Activated CD4-positive, alpha-beta T cell treated with anti-CD3 and anti-CD28 coated beads, Interleukin-2, Interleukin-6, amounts not matched to agents 100 ng/mL and 50 ng/mL, durations not matched to agents 16 hours and 8 hours (primary cell): ENCODE measurements at regions not wholly inside any gene's neighbourhood (a gene's known extent, or its start where the extent isn't known, plus 50 kb on each side); places are given as distances from the start of the nearest gene placed in this dataset.
"Not testable (repeated sequence)": the region's sequence is repeated elsewhere in the genome, so short reads cannot be mapped to it uniquely, and the experiment has no call there.

Experiments used
- DNase-seq: peaks from one replicate; pipeline ENCODE4 v3.0.0-alpha.2; 2020

DNA sequence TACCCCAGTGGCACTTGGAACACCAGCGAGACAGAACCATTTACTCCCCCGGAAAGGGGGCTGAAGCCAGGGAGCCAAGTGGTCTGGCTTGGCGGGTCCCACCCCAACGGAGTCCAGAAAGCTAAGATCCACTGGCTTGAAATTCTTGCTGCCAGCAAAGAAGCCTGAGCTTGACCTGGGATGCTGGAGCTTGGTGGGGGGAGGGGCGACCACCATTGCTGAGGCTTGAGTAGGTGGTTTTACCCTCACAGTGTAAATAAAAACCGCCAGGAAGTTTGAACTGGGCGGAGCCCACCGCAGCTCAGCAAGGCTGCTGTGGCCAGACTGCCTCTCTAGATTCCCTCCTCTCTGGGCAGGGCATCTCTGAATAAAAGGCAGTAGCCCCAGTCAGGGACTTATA is 62.8 kb downstream of the RPS24 start:
- DNase-seq: not testable (repeated sequence)

DNA sequence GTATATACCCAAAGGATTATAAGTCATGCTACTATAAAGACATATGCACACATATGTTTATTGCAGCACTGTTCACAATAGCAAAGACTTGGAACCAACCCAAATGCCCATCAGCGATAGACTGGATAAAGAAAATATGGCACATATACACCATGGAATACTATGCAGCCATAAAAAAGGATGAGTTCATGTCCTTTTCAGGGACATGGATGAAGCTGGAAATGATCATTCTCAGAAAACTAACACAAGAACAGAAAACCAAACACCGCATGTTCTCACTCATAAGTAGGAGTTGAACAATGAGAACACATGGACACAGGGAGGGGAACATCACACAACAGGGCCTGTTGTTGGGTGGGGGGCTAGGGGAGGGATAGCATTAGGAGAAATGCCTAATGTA is 68.9 kb downstream of the RPS24 start:
- not testable (repeated sequence) for DNase-seq

DNA sequence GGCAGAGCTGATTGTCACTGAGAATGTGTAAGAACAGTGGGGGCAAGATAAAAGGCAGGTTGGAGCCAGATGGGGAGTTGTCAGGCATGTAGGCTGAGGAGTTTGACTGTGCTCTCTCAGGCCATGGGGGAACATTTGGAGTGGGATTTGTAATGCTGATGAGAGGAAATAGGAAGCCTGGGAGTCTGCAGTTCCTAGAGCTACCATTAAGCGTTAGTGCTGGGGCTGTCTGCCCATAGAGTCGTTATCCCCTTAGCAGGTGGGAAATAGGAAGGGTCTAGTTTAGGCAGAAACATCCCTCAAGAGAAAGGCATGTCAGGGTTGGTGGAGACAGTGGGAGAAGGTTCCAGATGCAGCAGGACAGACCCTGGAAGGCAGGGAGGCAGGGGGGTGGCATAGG is 75.5 kb downstream of the RPS24 start:
- DNase-seq: no peak

DNA sequence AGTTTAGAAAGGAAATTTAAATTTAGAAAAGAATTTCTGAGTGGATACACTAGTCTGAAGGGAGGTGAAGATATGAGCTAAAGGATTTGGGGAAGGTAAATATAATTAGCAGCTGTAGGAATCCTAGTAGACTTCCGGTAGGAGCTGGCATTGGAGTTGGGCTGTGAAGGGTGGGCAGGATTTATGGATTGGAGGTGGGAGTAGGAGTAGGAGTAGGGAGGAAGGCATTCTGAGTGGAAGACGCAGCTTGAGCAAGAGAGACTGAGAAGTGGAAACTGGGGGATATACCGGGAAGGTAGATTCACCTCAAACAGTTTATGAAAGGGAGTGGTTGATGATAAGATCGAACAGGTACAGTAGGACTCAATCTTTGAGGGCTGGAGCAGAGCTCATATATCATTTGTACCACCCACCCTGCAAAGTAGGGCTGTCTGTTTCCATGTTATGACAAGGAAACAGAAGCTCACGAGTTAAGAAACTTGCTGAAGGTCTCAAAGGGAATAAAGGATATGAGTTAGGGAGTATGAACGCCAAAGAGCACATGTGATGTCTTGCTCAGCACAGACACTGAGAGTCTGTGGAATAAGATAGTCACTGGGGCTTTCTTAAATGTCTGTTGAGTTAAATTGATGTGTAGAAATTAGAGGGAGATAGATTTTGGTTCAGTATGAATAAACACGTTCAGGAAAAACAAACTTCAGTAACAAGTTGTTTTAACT is 81.6 kb downstream of the RPS24 start:
- DNase-seq: no peak

DNA sequence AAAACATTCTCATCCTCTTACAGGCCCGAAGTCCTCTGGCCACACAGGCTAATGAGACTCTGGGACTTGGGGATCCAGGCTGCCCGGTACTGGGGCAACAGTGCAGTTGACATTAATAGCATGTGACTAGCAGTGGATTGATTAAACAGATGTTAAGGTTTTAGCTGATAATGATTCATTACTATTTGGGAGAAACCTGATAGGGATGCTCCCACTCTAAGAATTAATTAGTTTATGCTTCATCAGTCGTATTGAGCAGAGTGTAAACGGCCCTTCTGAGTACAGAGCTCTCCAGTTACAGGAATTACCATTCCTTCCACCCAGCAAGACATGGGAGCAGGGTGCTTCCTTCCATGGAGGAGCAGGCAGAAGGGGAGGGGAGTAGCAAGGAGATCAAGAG is 82.7 kb downstream of the RPS24 start:
- DNase-seq: no peak

DNA sequence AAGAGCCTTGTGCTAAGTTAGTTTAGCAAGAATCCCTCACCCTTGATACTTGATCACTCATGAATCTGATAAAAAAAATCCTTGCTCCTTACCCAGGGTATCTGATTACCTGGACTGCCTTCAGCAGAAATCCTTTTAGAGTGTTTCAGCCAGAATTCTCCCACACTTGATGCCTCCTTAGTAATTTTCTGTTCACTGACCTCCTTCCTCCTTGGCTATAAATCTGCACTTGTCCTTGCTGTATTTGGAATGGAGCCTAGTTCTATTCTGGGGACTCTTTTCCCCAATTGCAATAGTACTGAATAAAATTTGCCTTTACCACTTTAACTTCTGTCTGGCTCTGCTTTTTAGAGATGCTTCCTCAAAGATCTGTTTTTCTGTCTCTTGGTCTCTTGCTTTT is 84.9 kb downstream of the RPS24 start:
- no peak for DNase-seq

DNA sequence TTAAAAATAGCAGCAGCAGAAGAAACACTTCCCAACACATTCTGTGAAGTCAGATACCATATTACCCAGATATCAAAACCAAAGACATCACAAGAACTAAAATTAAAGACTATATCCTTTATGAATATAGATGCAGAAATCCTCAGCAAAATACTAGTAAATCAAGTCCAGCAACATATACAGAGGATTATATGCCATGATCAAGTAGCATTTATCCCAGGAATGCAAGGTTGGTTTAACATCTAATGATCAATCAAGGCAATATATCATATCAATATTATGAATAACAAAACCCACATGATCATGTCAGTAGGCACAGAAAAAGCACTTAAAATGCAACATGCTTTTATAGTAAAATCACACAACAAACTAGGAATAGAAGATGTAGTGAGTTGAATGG is 88.1 kb downstream of the RPS24 start:
- DNase-seq: no peak

DNA sequence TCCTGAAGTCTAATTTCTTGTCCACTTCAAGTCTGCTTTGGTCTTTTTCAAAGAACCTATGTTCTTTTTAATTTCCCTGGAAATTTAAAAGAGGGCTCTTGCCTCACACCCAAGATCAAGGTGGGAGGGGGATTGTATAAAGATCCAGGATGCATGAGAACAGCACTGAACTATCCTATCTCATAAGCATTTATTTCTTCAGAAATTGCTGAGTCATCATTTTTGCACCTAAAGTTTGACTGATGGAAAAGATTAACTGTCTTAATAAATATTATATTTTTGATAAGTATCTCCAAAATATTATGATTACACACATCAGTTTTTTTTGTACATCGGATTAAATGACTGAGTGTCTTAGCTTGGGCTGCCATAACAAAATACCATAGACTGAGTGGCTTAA is 90.5 kb downstream of the RPS24 start:
- no peak for DNase-seq

DNA sequence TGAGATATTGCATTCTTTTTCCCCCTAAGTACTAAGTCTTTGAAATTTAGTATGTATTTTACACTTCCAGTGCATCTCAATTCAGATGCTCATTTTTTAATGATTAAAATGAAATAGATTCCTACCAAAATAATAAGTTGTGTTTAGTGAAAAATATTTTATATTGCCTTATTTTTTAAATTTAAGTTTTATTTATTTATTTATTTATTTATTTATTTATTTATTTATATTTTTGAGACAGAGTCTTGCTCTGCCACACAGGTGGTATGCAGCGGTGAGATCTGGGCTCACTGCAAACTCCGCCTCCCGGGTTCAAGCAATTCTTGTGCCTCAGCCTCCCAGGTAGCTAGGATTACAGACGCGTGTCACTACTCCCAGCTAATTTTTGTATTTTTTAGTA is 95.5 kb downstream of the RPS24 start:
- DNase-seq: no peak

DNA sequence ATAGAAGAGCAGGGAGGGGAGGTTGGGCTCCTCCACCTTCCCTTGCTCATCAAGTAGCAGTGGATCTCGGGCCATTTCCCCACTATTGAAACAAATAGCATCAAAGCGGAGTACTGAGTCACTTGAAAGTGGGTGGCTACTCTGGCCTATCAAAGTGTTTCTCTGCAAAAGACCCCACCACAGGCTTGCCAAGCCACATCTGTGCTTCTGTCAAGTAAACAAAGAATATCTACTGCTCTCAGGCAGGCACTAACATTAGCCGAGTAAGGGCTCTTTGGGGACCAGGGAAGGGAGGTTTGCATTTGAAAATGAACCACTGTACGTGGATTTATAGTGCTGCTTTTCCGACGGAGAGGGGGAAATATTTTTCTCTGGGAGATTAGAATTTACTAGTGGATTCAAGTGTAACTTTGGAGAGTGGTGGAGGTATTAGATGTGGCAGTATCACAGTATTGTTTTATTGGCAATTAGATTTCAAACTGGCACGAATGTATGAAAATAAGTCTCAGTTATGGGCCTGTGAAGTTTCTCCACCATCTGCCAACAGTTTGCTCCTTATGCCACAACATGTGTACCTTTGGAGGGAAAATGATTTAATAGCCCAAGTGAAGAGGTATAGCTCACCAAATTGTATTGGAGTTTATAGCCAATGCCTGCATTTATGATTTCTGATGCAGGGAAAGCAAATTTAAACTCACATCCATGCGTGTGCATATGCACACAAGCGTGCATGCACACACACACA is 97.5 kb downstream of the RPS24 start:
- DNase-seq: no peak

DNA sequence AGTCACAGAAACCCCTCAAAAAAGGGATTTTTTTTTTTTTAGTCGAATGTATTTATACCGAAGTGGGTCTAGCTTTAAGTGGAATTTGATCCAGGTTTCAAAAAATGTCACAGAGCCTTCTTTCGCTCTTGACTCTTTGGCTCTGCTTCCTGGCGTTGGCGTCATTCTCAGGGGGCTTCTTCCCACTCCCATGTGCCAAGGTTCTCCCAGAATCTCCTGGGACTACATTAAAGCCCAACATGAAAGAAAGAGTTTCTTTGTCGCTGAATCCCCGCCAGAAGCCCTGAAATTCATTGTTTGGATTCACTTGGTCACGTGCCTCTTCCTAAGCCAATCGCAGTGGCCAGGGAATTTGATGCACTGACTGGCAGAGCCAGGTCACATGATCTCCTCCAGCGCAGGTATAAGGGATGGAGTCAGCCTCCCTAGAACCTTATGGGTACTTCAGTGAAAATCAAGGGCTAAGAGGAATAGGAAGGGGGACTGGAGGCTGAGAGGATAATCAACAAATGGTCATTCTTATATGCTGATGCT is 101.2 kb downstream of the RPS24 start:
- no peak for DNase-seq

DNA sequence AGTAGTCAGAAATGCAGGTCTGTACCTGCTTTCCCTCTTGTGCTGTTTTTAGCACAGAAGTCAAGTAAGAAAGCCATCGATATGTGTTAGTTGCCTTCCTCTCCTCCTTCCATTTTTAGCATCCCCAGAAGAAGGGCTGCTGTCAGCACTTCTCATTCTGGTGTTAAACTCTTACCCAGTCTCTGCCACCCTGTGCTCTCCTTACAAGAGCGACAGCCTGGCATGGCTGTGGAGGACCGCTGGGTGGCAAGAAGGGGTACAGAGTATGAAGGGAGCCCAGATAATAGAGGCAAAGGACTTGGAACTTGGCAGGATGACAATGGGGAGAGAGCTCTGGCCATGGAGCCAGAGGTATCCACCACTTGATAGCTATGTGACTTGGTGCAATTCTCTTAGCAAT is 103.5 kb downstream of the RPS24 start:
- DNase-seq: no peak

DNA sequence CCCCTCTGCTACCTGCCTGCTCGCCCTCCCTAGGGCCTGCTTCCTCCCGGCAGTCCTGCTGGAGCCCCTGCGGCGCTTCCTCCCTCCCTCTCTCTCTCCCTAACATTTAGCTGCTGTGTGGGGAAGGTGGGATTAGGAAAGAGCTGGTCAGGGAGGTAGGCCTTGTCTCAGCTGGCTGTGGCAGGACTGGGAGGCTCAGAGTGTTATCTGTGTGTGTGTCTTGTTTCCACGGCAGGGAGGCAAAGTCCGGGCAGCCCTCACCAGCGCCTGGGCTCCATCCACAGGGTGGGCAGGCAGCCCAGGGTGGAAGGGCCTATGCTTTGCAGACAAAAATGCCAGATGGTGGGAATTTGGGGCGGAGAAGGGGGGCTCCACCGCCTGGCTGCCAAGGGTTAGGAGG is 105.7 kb downstream of the RPS24 start:
- DNase-seq: no peak

DNA sequence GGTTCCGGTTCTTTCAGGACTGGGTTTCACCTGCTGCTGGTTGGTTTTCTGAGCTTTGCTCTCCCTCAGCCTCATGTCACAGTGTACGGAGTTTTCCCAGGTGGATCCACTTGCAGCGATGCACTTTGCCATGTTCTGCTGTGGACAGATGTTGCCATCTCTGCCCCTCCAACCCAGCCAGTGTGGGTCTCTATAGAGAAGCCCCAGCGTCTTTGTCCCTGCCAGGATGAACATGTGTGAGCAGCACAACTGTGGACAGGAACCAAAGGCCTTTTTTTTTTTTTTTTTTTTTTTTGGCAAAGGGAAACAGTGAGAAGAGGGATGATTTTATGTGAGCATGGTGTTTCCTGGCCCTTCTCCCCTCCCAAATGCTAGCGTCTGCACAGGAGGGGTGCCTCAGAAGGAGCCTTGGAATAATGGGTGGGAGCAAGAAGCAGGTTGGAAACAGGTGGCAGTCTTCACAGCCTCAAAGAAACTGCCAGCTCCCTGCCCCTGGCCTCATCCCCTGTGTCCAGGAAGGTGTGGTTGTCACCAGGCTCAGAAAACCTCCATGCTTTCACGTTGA is 106.5 kb downstream of the RPS24 start:
- DNase-seq: no peak

DNA sequence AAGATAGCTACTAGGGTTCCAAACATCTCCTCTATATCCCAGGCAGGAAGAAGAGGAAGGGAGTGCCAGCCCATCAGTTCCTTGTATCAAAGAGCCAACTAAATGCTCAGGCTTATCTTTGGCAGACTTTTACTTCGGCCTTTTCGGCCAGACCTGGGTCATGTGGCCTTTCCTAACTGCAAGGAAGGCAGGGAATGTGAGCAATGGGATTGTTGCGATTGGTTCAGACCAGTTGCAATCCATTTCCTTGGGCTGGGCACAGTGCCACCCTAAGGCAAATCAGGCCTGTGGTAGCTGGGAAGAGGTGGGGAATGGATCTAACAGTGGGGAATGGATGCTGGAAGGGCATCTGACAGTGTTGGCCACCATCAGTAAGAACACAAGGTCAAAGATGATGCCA is 109.9 kb downstream of the RPS24 start:
- no peak for DNase-seq

DNA sequence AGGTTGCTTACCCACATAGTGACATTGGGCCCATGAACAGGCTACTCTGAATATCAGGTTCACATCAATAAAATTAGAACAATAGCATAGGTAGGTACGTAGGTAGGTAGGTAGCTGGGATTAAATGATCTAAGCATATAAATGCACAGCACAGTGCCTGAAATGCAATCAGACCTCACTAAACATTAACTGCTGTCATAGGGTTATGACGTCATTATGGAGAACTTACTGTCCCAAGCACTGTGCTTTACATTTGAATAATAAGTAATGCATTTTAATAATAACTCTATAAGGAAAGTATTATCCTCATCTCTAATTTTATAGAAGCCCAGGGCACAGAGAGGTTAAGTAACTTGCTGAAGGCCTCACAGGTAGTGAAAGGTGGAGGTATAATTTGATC is 112.5 kb downstream of the RPS24 start:
- no peak for DNase-seq

DNA sequence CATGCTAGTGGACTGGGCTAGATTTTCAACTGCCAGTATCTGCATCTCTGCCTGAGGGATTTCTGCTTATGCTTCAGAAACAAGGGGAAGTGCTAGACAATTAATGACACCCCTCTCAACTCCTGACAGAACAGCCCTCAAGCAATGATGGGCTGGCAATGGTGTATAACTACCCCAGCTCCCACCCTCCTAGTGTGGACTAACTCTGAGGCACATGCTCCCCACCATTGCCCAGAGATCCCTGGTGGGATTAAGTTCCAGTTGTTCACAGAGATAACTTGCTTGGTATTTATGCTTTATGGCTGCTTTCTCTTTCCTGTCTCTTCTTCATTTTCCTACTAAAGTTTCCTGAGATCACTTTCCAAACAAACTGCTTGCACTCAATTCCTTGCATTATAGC is 113.5 kb downstream of the RPS24 start:
- DNase-seq: no peak

DNA sequence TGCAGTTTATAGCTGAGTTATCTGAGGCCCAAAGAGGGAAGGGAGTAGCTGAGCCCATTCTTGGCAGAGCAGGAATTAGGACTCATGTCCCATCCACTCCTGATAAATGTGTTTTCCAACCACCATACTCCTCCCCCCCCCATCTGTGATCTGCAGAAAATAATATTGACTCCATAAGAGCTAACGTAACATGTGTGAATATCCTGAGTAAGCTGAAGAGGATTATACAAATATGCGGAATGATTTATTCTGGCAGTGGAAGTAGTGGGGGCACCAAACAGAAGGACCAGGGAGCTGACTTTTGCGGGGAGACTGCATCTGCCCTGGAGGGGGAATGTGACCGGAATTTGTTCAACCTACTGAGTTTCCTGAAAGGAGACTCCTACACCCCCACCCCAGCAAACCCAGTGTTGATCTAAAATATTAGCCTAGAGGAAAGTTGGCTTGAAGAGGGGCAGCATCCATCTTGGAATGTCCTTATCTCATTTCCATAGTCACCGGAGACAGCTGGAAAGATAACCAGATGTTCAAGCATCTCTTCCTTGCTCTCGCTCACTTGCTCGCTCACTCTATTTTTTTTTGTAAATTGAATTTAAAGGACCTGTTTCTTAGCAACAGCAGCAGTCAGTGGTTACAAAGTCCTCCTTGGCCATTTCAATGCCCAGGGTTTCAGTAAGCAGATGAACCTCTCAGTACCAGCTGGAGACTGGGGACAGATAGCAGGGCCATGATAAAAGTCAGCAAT is 114.7 kb downstream of the RPS24 start:
- no peak for DNase-seq

DNA sequence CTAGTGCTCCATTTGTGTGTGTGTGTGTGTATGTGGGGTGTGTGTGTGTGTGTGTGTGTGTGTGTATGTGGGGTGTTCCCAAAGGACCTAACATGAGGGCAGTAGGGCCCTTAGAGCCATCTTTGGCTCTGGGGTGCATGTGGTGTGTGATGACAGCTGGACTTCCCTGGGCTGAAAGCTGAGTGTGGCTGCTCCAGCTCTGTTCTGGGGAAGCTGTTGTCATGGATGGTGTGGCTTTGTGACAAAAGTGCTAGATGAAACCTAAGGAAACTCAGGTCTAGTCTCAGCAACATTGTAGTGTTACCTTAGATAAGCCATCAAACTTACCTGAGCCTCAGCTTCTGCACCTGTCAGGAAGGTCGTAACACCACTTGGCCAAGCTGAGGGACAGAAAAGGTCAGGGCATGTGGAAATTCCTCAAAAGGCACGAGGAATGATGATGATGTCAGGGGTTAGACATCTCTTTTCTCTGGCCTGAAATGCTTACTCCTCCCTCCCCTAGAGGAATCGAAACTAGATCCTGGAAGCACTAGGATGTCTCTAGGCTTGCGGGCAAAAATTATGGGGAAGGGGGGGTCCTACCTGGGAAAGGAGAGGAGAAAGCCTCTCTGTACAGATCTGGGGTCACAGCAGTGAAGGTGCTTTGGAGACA is 115.4 kb downstream of the RPS24 start:
- DNase-seq: no peak

DNA sequence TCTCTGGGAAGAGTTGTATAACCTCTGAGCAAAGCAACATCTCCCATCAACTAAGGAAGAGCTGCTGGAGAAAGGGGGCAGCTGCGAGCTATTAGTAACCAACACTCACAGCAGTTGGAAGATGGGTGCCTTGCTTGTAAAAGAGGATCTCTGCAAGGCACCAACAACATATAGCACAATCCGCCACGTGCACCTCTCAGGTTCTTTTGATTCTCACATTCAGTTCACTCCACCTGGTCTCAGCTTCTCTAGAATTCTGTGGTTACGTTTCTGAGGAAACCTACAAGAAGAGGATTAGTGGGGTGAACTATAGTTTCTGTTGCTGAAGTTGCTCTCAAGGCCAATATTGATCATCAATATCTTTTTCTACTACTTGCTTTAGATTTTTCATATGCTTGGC is 117.1 kb downstream of the RPS24 start:
- no peak for DNase-seq

DNA sequence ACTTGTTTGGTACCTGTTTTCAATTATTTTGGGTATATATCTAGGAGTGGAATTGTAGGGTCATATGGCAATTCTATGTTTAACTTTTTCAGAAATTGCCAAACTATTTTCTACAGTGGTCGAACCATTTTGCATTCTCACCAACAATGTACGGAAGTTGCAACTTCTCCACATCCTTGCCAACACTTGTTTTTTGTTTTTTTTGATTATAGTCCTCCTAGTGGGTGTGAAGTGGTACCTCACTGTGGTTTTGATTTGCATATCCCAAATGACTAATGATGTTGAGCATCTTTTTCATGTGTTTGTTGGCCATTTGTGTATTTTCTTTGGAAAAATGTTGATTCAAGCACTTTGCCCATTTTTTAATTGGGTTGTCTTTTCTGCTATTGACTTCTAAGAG is 122.1 kb downstream of the RPS24 start:
- DNase-seq: no peak

DNA sequence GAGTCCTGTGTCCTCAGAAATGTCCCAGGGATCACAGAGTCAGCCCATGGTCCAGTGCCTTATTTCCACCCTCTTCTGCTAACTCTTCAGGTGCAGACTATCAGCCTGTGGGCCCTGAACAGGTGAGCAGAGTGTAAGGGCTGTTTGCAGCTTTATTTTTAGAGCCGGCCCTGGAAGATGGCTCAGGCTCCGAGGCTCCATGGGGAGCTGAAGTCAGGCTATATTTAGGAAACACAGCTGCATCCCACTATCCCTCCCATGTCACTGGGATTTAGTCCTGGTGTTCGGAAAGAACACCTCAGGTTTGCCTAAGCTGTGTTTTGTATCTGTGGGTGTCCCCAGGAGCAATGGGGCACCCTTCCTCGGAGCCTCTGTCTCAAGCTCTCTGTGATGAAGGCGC is 126.9 kb downstream of the RPS24 start:
- no peak for DNase-seq

DNA sequence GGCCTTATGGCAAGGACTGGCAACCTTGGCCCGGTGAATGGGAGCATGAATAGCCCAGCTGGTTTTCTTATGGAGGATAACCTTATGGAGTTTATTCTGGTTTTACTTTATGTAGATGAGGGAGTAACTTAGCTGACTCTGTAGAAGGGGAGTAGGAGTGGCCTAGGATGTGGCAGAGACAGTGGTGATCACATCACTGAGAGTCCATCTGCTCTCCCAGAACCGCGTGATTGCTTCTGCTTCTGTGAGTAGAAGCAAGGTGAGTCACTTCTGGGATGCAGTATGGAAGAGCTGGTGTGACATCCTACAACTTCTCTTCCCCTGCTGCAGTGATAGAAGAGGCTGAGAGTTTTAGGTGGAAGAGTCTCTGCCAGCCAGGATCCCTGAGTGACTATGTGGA is 129.2 kb downstream of the RPS24 start:
- DNase-seq: no peak
